Esophagus muscularis mucosa (tissue), 3 donors: ENCODE measurements at regions not wholly inside any gene's neighbourhood (a gene's known extent, or its start where the extent isn't known, plus 50 kb on each side); places are given as distances from the start of the nearest gene placed in this dataset.

ENCODE experiments used
- CTCF ChIP-seq, 3 experiments: fragments of 200-600 bp in 2 of 3; fragments of 450-650 bp in 1 of 3; sonication (generic) in 2 of 3; IDR thresholded peaks; one replicate each; pipeline ENCODE4 v1.5.1; 2017 to 2019; ENCODE audit warnings: antibody characterized with exemption in 3 of 3, mild to moderate bottlenecking in 2 of 3, moderate library complexity in 1 of 3
- POLR2A ChIP-seq: fragments of 450-650 bp; IDR thresholded peaks from one replicate; pipeline ENCODE4 v1.6.1; 2017; ENCODE audit warnings: antibody characterized with exemption, moderate library complexity, mild to moderate bottlenecking, low read depth

- TF ChIP-seq CTCF (IDR thresholded peaks at IDR 0.05) (no peak), POLR2A (no peak)
Measured at GRCh38 chr20:7195704-7196103, 428.2 kb downstream of the BMP2 start.
